ENCODE measurements at regions not wholly inside any gene's neighbourhood (a gene's known extent, or its start where the extent isn't known, plus 50 kb on each side); places are given as distances from the start of the nearest gene placed in this dataset.

GRCh38 chr5:169356181-169356580 lies 55.2 kb upstream of the SLIT3 start:
- DNase-seq = no peak
- Histone ChIP-seq H3K36me3 (no peaks in the 10 kb centered on the region), H3K9me3 (no peaks in the 10 kb centered on the region), H3K27ac (no peak overlapping the region), H3K4me3 (no peak overlapping the region), H3K27me3 (peaks cover 0 to 3% (median 0%) of the 10 kb centered on the region in 3 donors), H3K4me1 (peaks cover 0 to 2% (median 0%) of the 10 kb centered on the region in 4 donors)
- intact Hi-C loops (cut with DNase I; ENCODE audit: low total_unique reads) = no loop called here
- WGBS, 5 donors = 81 to 94% (median 88%) methylated on average over 1 of the region's 1 CpG
- no peak for TF ChIP-seq EP300 (IDR thresholded peaks at IDR 0.05)
- TF ChIP-seq POLR2A (IDR thresholded peaks at IDR 0.05) = no peak
- TF ChIP-seq POLR2AphosphoS5 (IDR thresholded peaks at IDR 0.05) = no peak
- no peak for TF ChIP-seq CTCF (IDR thresholded peaks at IDR 0.05)

- WGBS, 5 donors = 48 to 73% (median 63%) methylated on average over 2 of the region's 2 CpGs
- H3K27ac ChIP-seq = no peak overlapping the region
- intact Hi-C loops (cut with DNase I; ENCODE audit: low total_unique reads) = no loop called here
- TF ChIP-seq POLR2AphosphoS5 (IDR thresholded peaks at IDR 0.05) = no peak
- no peak for TF ChIP-seq EP300 (IDR thresholded peaks at IDR 0.05)
- TF ChIP-seq POLR2A (IDR thresholded peaks at IDR 0.05) = no peak
- TF ChIP-seq CTCF (IDR thresholded peaks at IDR 0.05) = no peak
- no peaks in the 10 kb centered on the region for H3K9me3 ChIP-seq
- no peak overlapping the region for H3K4me3 ChIP-seq
- DNase-seq = no peak
- no peaks in the 10 kb centered on the region for H3K36me3 ChIP-seq
- peaks cover 0 to 5% (median 0%) of the 10 kb centered on the region in 4 donors for H3K4me1 ChIP-seq
- peaks cover 0 to 3% (median 0%) of the 10 kb centered on the region in 3 donors for H3K27me3 ChIP-seq
Observed at GRCh38 chr5:169354921-169355320, 54.0 kb upstream of the SLIT3 start.

GRCh38 chr5:169354263-169354662 lies 53.3 kb upstream of the SLIT3 start:
- intact Hi-C loops (cut with DNase I; ENCODE audit: low total_unique reads) = no loop called here
- Histone ChIP-seq H3K9me3 (no peaks in the 10 kb centered on the region), H3K27me3 (peaks cover 0 to 3% (median 0%) of the 10 kb centered on the region in 3 donors), H3K27ac (no peak overlapping the region), H3K4me1 (peaks cover 0 to 5% (median 0%) of the 10 kb centered on the region in 4 donors), H3K36me3 (no peaks in the 10 kb centered on the region), H3K4me3 (no peak overlapping the region)
- DNase-seq = no peak
- WGBS, 5 donors = 14 to 44% (median 32%) methylated on average over 1 of the region's 1 CpG
- TF ChIP-seq EP300 (IDR thresholded peaks at IDR 0.05) (no peak), POLR2A (IDR thresholded peaks at IDR 0.05) (no peak), CTCF (IDR thresholded peaks at IDR 0.05) (no peak), POLR2AphosphoS5 (IDR thresholded peaks at IDR 0.05) (no peak)

GRCh38 chr5:169352901-169353300 lies 52.0 kb upstream of the SLIT3 start:
- Histone ChIP-seq H3K4me3 (no peak overlapping the region), H3K27ac (no peak overlapping the region), H3K9me3 (no peaks in the 10 kb centered on the region), H3K4me1 (peaks cover 0 to 5% (median 0%) of the 10 kb centered on the region in 4 donors), H3K36me3 (no peaks in the 10 kb centered on the region), H3K27me3 (peaks cover 0 to 3% (median 0%) of the 10 kb centered on the region in 3 donors)
- no peak for DNase-seq
- TF ChIP-seq EP300 (IDR thresholded peaks at IDR 0.05) = no peak
- TF ChIP-seq POLR2AphosphoS5 (IDR thresholded peaks at IDR 0.05) = no peak
- TF ChIP-seq POLR2A (IDR thresholded peaks at IDR 0.05) = no peak
- intact Hi-C loops (cut with DNase I; ENCODE audit: low total_unique reads) = no loop called here
- 82 to 92% (median 86%) methylated on average over 7 of the region's 7 CpGs for WGBS, 5 donors

- no peak overlapping the region for H3K27ac ChIP-seq
- no peak for TF ChIP-seq CTCF (IDR thresholded peaks at IDR 0.05)
- TF ChIP-seq POLR2AphosphoS5 (IDR thresholded peaks at IDR 0.05) = no peak
- TF ChIP-seq POLR2A (IDR thresholded peaks at IDR 0.05) = no peak
- TF ChIP-seq EP300 (IDR thresholded peaks at IDR 0.05) = no peak
- no peaks in the 10 kb centered on the region for H3K36me3 ChIP-seq
- H3K4me3 ChIP-seq = no peak overlapping the region
- peaks cover 0 to 5% (median 0%) of the 10 kb centered on the region in 4 donors for H3K4me1 ChIP-seq
- intact Hi-C loops (cut with DNase I; ENCODE audit: low total_unique reads) = no loop called here
- no peaks in the 10 kb centered on the region for H3K9me3 ChIP-seq
- peaks cover 0 to 3% (median 0%) of the 10 kb centered on the region in 3 donors for H3K27me3 ChIP-seq
- no peak for DNase-seq
- WGBS, 5 donors = 70 to 83% (median 79%) methylated on average over 3 of the region's 3 CpGs
Observed at GRCh38 chr5:169351721-169352120, 50.8 kb upstream of the SLIT3 start.

Data from stomach (tissue), 8 donors.